ENCODE measurements at regions not wholly inside any gene's neighbourhood (a gene's known extent, or its start where the extent isn't known, plus 50 kb on each side); places are given as distances from the start of the nearest gene placed in this dataset.
A peak's percentile ranks its signal among the peaks of the same experiment; 100 is the strongest.
"Not testable (repeated sequence)": the region's sequence is repeated elsewhere in the genome, so short reads cannot be mapped to it uniquely, and the experiment has no call there.

DNA sequence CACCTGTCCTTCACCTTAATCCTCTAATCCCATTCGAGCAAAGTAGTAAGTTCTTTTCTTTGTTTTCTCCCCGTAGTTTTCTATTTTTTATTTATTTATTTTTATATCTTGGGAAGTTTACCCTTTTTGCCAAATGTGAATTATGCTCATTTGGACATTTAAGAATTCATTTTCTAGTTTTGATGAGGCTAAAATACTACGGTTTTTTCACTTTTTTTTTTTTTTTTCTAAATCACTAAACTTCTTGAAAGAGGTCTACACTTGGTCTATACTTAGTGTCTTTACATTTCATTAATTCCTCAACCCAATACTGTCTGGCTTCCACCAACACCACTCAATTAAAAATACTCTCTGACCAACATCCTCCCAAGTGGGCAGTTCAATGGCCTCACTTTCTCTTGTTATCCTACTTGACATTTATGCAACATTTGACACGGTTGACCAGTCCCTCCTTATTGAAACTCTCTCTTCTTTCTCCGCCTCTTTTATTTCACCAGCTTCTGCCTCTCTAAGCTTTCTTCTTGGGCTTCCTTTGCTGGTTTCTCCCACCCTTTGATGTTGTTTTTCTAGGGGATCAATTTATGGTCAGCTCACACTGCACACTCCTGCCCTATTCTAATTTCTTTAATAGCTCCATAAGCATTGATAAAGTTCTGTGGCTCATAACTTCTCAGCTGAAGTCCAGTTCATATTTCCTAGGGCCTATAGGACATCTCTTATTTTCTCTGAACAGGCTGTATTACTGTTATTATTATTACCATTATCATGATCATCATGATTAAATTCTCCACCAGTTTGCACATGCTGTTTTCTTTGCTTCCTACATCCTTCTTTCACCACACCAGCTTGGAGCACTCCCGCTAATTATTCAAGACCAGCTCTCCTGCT is 72.6 kb upstream of the CITED2 start:
- no peak overlapping the region for H3K9ac ChIP-seq
- H3K4me3 ChIP-seq: no peak overlapping the region
- no peak overlapping the region for H2AFZ ChIP-seq (replicated peaks)
- no peaks in the 10 kb centered on the region for H4K20me1 ChIP-seq (ENCODE audit: low read depth)
- no peaks in the 10 kb centered on the region for H3K27me3 ChIP-seq
- peaks cover 3% of the 10 kb centered on the region for H3K9me3 Mint-ChIP-seq
- no peak for DNase-seq (ENCODE audit: low spot score)
- H3K27me3 Mint-ChIP-seq (ENCODE audit: insufficient read depth, low read depth): peaks cover 3% of the 10 kb centered on the region
- no peak overlapping the region for H3K27ac ChIP-seq
- H3K36me3 Mint-ChIP-seq: no peaks in the 10 kb centered on the region
- no peak for TF ChIP-seq EZH2 (IDR thresholded peaks at IDR 0.05)
- no peak for TF ChIP-seq CTCF (IDR thresholded peaks at IDR 0.05)
- TF ChIP-seq EZH2phosphoT487 (IDR thresholded peaks at IDR 0.05): no peak
- H3K9me3 ChIP-seq (ENCODE audit: low read depth): no peaks in the 10 kb centered on the region
- H3F3A ChIP-seq (ENCODE audit: low read depth): peaks cover 14% of the 10 kb centered on the region
- peaks cover 32% of the 10 kb centered on the region for H3K4me1 ChIP-seq
- H3K4me3 Mint-ChIP-seq: peak overlapping the region; percentile 3
- peak overlapping the region; percentile 2 for H3K4me2 ChIP-seq
- H3K79me2 ChIP-seq (ENCODE audit: low read depth): no peaks in the 10 kb centered on the region
- no peaks in the 10 kb centered on the region for H3K36me3 ChIP-seq
- H3K27ac Mint-ChIP-seq: peak overlapping the region; percentile 92
- H3K4me1 Mint-ChIP-seq: peaks cover 59% of the 10 kb centered on the region

- Mint-ChIP-seq H3K27ac (peak overlapping the region; percentile 92), H3K27me3 (ENCODE audit: insufficient read depth, low read depth) (peaks cover 3% of the 10 kb centered on the region)
- no peak for DNase-seq (ENCODE audit: low spot score)
Measured at GRCh38 chr6:139446138-139446715, 71.8 kb upstream of the CITED2 start.

DNA sequence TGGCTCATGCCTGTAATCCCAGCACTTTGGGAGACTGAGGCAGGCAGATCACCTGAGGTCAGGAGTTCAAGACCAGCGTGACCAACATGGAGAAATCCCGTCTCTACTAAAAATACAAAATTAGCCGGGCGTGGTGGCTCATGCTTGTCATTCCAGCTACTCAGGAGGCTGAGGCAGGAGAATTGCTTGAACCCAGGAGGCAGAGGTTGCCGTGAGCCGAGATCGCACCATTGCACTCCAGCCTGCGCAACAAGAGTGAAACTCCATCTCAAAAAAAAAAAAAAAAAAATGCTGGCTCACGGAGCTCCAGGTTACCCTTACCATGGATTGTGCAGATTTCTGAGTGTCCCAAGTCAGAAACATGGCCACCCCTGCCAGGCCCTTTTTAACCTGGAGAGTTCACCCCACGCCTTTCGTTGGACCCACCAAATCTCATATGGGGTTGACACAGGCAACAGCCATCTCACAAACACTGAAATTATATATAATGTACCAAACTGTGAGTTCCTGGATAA is 69.9 kb upstream of the CITED2 start:
- H3K4me1 ChIP-seq: peaks cover 19% of the 10 kb centered on the region
- peaks cover 46% of the 10 kb centered on the region for H3K4me1 Mint-ChIP-seq
- not testable (repeated sequence) for H3K4me3 ChIP-seq; H3K36me3 ChIP-seq; DNase-seq (ENCODE audit: low spot score); H3K9me3 Mint-ChIP-seq; H3K4me2 ChIP-seq; H3K4me3 Mint-ChIP-seq; H3K9me3 ChIP-seq (ENCODE audit: low read depth); H3K27me3 ChIP-seq; H3K27me3 Mint-ChIP-seq (ENCODE audit: insufficient read depth, low read depth); H4K20me1 ChIP-seq (ENCODE audit: low read depth); H3K36me3 Mint-ChIP-seq; H3K27ac Mint-ChIP-seq; H3K79me2 ChIP-seq (ENCODE audit: low read depth); H2AFZ ChIP-seq (replicated peaks); H3K9ac ChIP-seq; H3K27ac ChIP-seq
- peaks cover 14% of the 10 kb centered on the region for H3F3A ChIP-seq (ENCODE audit: low read depth)

More at GRCh38 chr6:139446138-139446715, 71.8 kb upstream of the CITED2 start:
- no peak overlapping the region for H3K4me3 Mint-ChIP-seq
- no peaks in the 10 kb centered on the region for H3K9me3 ChIP-seq (ENCODE audit: low read depth)
- no peaks in the 10 kb centered on the region for H3K36me3 Mint-ChIP-seq
- H3K27me3 ChIP-seq: no peaks in the 10 kb centered on the region
- no peaks in the 10 kb centered on the region for H3K79me2 ChIP-seq (ENCODE audit: low read depth)
- H3K4me1 Mint-ChIP-seq: peaks cover 55% of the 10 kb centered on the region
- H3K4me1 ChIP-seq: peaks cover 29% of the 10 kb centered on the region
- no peaks in the 10 kb centered on the region for H4K20me1 ChIP-seq (ENCODE audit: low read depth)
- no peak for TF ChIP-seq CTCF (IDR thresholded peaks at IDR 0.05)
- TF ChIP-seq EZH2phosphoT487 (IDR thresholded peaks at IDR 0.05): no peak
- no peak for TF ChIP-seq EZH2 (IDR thresholded peaks at IDR 0.05)
- no peak overlapping the region for H3K27ac ChIP-seq
- no peak overlapping the region for H2AFZ ChIP-seq (replicated peaks)
- H3K4me3 ChIP-seq: no peak overlapping the region
- H3F3A ChIP-seq (ENCODE audit: low read depth): peaks cover 14% of the 10 kb centered on the region
- no peak overlapping the region for H3K4me2 ChIP-seq
- H3K9ac ChIP-seq: no peak overlapping the region
- H3K36me3 ChIP-seq: no peaks in the 10 kb centered on the region
- H3K9me3 Mint-ChIP-seq: peaks cover 3% of the 10 kb centered on the region
